ENCODE measurements at regions not wholly inside any gene's neighbourhood (a gene's known extent, or its start where the extent isn't known, plus 50 kb on each side); places are given as distances from the start of the nearest gene placed in this dataset.
A peak's percentile ranks its signal among the peaks of the same experiment; 100 is the strongest.

- peaks cover 14% of the 10 kb centered on the region for H3F3A ChIP-seq (ENCODE audit: insufficient read depth)
- in situ Hi-C loops (cut with MboI) = no loop called here
- no peaks in the 10 kb centered on the region for H3K79me2 ChIP-seq (ENCODE audit: insufficient read depth)
- H3K27ac ChIP-seq = peak overlapping the region; percentile 45
- H4K20me1 ChIP-seq (ENCODE audit: insufficient read depth) = no peaks in the 10 kb centered on the region
- WGBS, 2 experiments (ENCODE audit: low coverage in 1 of 2, low lambda C conversion rate in 2 of 2, missing lambda C conversion rate in 2 of 2) = 33 to 34% methylated on average over 3 of the region's 3 CpGs
- TF ChIP-seq EZH2phosphoT487 (IDR thresholded peaks at IDR 0.05; ENCODE audit: insufficient read depth, low read depth) (no peak), EZH2 (IDR thresholded peaks at IDR 0.05; ENCODE audit: insufficient read depth, poor library complexity, severe bottlenecking) (no peak)
- no peak overlapping the region for H3K9ac ChIP-seq
- no peak overlapping the region for H3K4me3 ChIP-seq
- peak; percentile 63 for DNase-seq
- peaks cover 22% of the 10 kb centered on the region for H3K4me1 ChIP-seq (ENCODE audit: insufficient read depth)
- H3K4me2 ChIP-seq (ENCODE audit: unreplicated experiment) = peak overlapping the region; percentile 39
- no peaks in the 10 kb centered on the region for H3K36me3 ChIP-seq (ENCODE audit: low read depth)
- H2AFZ ChIP-seq = no peak overlapping the region
- no peaks in the 10 kb centered on the region for H3K9me3 ChIP-seq (ENCODE audit: low read depth)
- no peaks in the 10 kb centered on the region for H3K9me2 ChIP-seq (ENCODE audit: insufficient read depth)
- no peaks in the 10 kb centered on the region for H3K27me3 ChIP-seq (replicated peaks; ENCODE audit: insufficient read depth)
These were observed 431.8 kb downstream of the BCOR start for GRCh38 chrX:39665830-39666518.

- no peak for DNase-seq
- H3K79me2 ChIP-seq (ENCODE audit: insufficient read depth) = no peaks in the 10 kb centered on the region
- no peaks in the 10 kb centered on the region for H4K20me1 ChIP-seq (ENCODE audit: insufficient read depth)
- peaks cover 22% of the 10 kb centered on the region for H3K4me1 ChIP-seq (ENCODE audit: insufficient read depth)
- H3K36me3 ChIP-seq (ENCODE audit: low read depth) = no peaks in the 10 kb centered on the region
- no peaks in the 10 kb centered on the region for H3K9me3 ChIP-seq (ENCODE audit: low read depth)
- 26 to 63% methylated on average over 2 of the region's 2 CpGs for WGBS, 2 experiments (ENCODE audit: low coverage in 1 of 2, low lambda C conversion rate in 2 of 2, missing lambda C conversion rate in 2 of 2)
- H3K27ac ChIP-seq = no peak overlapping the region
- H3K4me3 ChIP-seq = no peak overlapping the region
- peaks cover 14% of the 10 kb centered on the region for H3F3A ChIP-seq (ENCODE audit: insufficient read depth)
- no peaks in the 10 kb centered on the region for H3K27me3 ChIP-seq (replicated peaks; ENCODE audit: insufficient read depth)
- no peaks in the 10 kb centered on the region for H3K9me2 ChIP-seq (ENCODE audit: insufficient read depth)
- no peak overlapping the region for H2AFZ ChIP-seq
- no peak overlapping the region for H3K9ac ChIP-seq
- H3K4me2 ChIP-seq (ENCODE audit: unreplicated experiment) = no peak overlapping the region
- no peak for TF ChIP-seq EZH2phosphoT487 (IDR thresholded peaks at IDR 0.05; ENCODE audit: insufficient read depth, low read depth)
- no peak for TF ChIP-seq EZH2 (IDR thresholded peaks at IDR 0.05; ENCODE audit: insufficient read depth, poor library complexity, severe bottlenecking)
- in situ Hi-C loops (cut with MboI) = no loop called here
These were observed 430.6 kb downstream of the BCOR start for GRCh38 chrX:39667191-39667590.

GRCh38 chrX:39667736-39668482 is 429.8 kb downstream of the BCOR start:
- 95% methylated on average over 9 of the region's 9 CpGs for WGBS, 2 experiments (ENCODE audit: low coverage in 1 of 2, low lambda C conversion rate in 2 of 2, missing lambda C conversion rate in 2 of 2)
- no peak for TF ChIP-seq EZH2phosphoT487 (IDR thresholded peaks at IDR 0.05; ENCODE audit: insufficient read depth, low read depth)
- TF ChIP-seq EZH2 (IDR thresholded peaks at IDR 0.05; ENCODE audit: insufficient read depth, poor library complexity, severe bottlenecking) = no peak
- H3K4me2 ChIP-seq (ENCODE audit: unreplicated experiment) = no peak overlapping the region

GRCh38 chrX:39669668-39670067 is 428.1 kb downstream of the BCOR start:
- TF ChIP-seq EZH2 (IDR thresholded peaks at IDR 0.05; ENCODE audit: insufficient read depth, poor library complexity, severe bottlenecking) (no peak), EZH2phosphoT487 (IDR thresholded peaks at IDR 0.05; ENCODE audit: insufficient read depth, low read depth) (no peak)
- in situ Hi-C loops (cut with MboI) = no loop called here
- no peaks in the 10 kb centered on the region for H3K9me3 ChIP-seq (ENCODE audit: low read depth)
- H3K4me3 ChIP-seq = no peak overlapping the region
- 96 to 97% methylated on average over 6 to 7 of the region's 7 CpGs for WGBS, 2 experiments (ENCODE audit: low coverage in 1 of 2, low lambda C conversion rate in 2 of 2, missing lambda C conversion rate in 2 of 2)
- H3F3A ChIP-seq (ENCODE audit: insufficient read depth) = peaks cover 14% of the 10 kb centered on the region
- no peak for DNase-seq
- no peak overlapping the region for H3K9ac ChIP-seq
- H3K4me2 ChIP-seq (ENCODE audit: unreplicated experiment) = no peak overlapping the region
- H3K27me3 ChIP-seq (replicated peaks; ENCODE audit: insufficient read depth) = no peaks in the 10 kb centered on the region
- no peaks in the 10 kb centered on the region for H3K36me3 ChIP-seq (ENCODE audit: low read depth)
- H3K9me2 ChIP-seq (ENCODE audit: insufficient read depth) = no peaks in the 10 kb centered on the region
- no peaks in the 10 kb centered on the region for H4K20me1 ChIP-seq (ENCODE audit: insufficient read depth)
- H3K4me1 ChIP-seq (ENCODE audit: insufficient read depth) = peaks cover 22% of the 10 kb centered on the region
- H3K27ac ChIP-seq = no peak overlapping the region
- H2AFZ ChIP-seq = no peak overlapping the region
- no peaks in the 10 kb centered on the region for H3K79me2 ChIP-seq (ENCODE audit: insufficient read depth)

More at GRCh38 chrX:39667736-39668482, 429.8 kb downstream of the BCOR start:
- no peaks in the 10 kb centered on the region for H3K36me3 ChIP-seq (ENCODE audit: low read depth)
- H3K4me3 ChIP-seq = no peak overlapping the region
- H3K27me3 ChIP-seq (replicated peaks; ENCODE audit: insufficient read depth) = no peaks in the 10 kb centered on the region
- in situ Hi-C loops (cut with MboI) = no loop called here
- H3K9me2 ChIP-seq (ENCODE audit: insufficient read depth) = no peaks in the 10 kb centered on the region
- peaks cover 22% of the 10 kb centered on the region for H3K4me1 ChIP-seq (ENCODE audit: insufficient read depth)
- no peak overlapping the region for H3K27ac ChIP-seq
- H2AFZ ChIP-seq = no peak overlapping the region
- peaks cover 14% of the 10 kb centered on the region for H3F3A ChIP-seq (ENCODE audit: insufficient read depth)
- no peak for DNase-seq
- H3K9ac ChIP-seq = no peak overlapping the region
- no peaks in the 10 kb centered on the region for H4K20me1 ChIP-seq (ENCODE audit: insufficient read depth)
- no peaks in the 10 kb centered on the region for H3K79me2 ChIP-seq (ENCODE audit: insufficient read depth)
- H3K9me3 ChIP-seq (ENCODE audit: low read depth) = no peaks in the 10 kb centered on the region
